Breast epithelium (tissue), 3 donors: ENCODE measurements at regions not wholly inside any gene's neighbourhood (a gene's known extent, or its start where the extent isn't known, plus 50 kb on each side); places are given as distances from the start of the nearest gene placed in this dataset.

Source experiments
- CTCF ChIP-seq, 3 donors: fragments of 450-650 bp; IDR thresholded peaks; one replicate each; pipeline ENCODE4 v1.5.1; 2016 to 2017; ENCODE audit warnings: antibody characterized with exemption in 3 of 3, mild to moderate bottlenecking in 3 of 3, moderate library complexity in 3 of 3
- POLR2A ChIP-seq: fragments of 450-650 bp; IDR thresholded peaks from one replicate; pipeline ENCODE4 v1.6.1; 2016; ENCODE audit warnings: antibody characterized with exemption, mild to moderate bottlenecking, moderate library complexity
- POLR2AphosphoS5 ChIP-seq, 3 donors: sonication (generic); formaldehyde crosslinking; IDR thresholded peaks; one replicate each; pipeline ENCODE4 v1.6.1; 2017; ENCODE audit warnings: antibody characterized with exemption in 3 of 3

- TF ChIP-seq CTCF (IDR thresholded peaks at IDR 0.05): no peak
- TF ChIP-seq POLR2A: no peak
- no peak for TF ChIP-seq POLR2AphosphoS5 (IDR thresholded peaks at IDR 0.05)
These were observed 2380.1 kb downstream of the PCDH9 start for GRCh38 chr13:64850017-64850416.
